Left lung (tissue), 4 donors: ENCODE measurements at regions not wholly inside any gene's neighbourhood (a gene's known extent, or its start where the extent isn't known, plus 50 kb on each side); places are given as distances from the start of the nearest gene placed in this dataset.
"Not testable (repeated sequence)": the region's sequence is repeated elsewhere in the genome, so short reads cannot be mapped to it uniquely, and the experiment has no call there.

ENCODE experiments used
- ATAC-seq: fragments of 200-7000 bp; cut with Tn5 transposase; one replicate; pipeline ENCODE4 v1.9.1; 2020; ENCODE audit warnings: moderate library complexity
- DNase-seq, 4 donors: peaks; one replicate each; pipeline ENCODE4 v3.0.0-alpha.2; 2013 to 2020
- H3K27ac ChIP-seq, 2 donors: fragments of 200-600 bp; sonication (generic) in 1 of 2; one replicate each; pipeline versions ENCODE4 v1.5.0 to v1.8.0; 2020 to 2021
- H3K27me3 ChIP-seq, 2 donors: fragments of 200-600 bp; sonication (generic) in 1 of 2; one replicate each; pipeline versions ENCODE4 v1.5.0 to v1.8.0; 2020 to 2021
- H3K36me3 ChIP-seq, 2 donors: fragments of 200-600 bp; sonication (generic) in 1 of 2; one replicate each; pipeline versions ENCODE4 v1.5.0 to v1.8.0; 2020 to 2021
- H3K4me1 ChIP-seq, 2 donors: fragments of 200-600 bp; one replicate each; pipeline ENCODE4 v1.8.0; 2021
- H3K4me3 ChIP-seq, 2 donors: fragments of 200-600 bp; sonication (generic) in 1 of 2; one replicate each; pipeline versions ENCODE4 v1.5.0 to v1.8.0; 2020 to 2021; ENCODE audit warnings: mild to moderate bottlenecking in 1 of 2
- H3K9me3 ChIP-seq, 2 donors: fragments of 200-600 bp; sonication (generic) in 1 of 2; one replicate each; pipeline versions ENCODE4 v1.5.0 to v1.8.0; 2020 to 2021
- intact Hi-C, 2 donors: fragments of 100-400 bp; cut with DNase I; formaldehyde crosslinking; loops; one replicate each; pipeline versions ENCODE4 v1.11.2 to v1.14.2; 2022
- TF ChIP-seq, protein P1 (sequence below), 2 donors: fragments of 200-600 bp; sonication (generic) in 1 of 2; IDR thresholded peaks; one replicate each; pipeline versions ENCODE4 v1.5.0 to v1.8.0; 2021; ENCODE audit warnings: antibody characterized with exemption in 2 of 2
- donor health status: DM: no; HTN: yes; CAD: no.
- donor health status: DM: no; HTN: no; CAD: no.

DNA sequence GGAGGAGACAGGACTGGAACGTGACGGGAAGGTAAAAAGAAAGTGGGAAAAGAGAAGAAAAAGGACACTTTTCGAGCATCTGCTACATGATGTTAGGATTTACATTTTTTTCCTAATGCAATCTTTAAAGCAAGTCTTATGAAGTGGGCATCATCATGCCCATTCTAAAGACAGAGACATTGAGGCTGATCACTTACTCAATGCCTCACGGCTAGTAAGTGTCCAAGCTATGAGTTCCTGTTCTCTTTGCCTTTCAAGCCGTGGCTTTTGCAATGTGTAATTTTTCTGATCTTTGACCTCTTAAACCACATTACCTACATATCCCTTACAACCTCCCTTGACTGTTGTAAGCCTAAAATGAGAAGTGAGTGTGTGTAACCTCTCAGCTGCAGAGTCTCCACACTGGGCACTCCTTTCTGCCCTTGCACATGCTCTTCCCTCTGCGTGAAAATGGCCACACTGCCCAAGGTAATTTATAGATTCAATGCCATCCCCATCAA is 649.2 kb downstream of the RNF144A start:
- no peaks in the 10 kb centered on the region for H3K9me3 ChIP-seq
- H3K4me3 ChIP-seq, result no peak overlapping the region
- H3K27ac ChIP-seq, result no peak overlapping the region
- H3K4me1 ChIP-seq, result no peaks in the 10 kb centered on the region
- intact Hi-C loops, result no loop called here
- H3K36me3 ChIP-seq, result no peaks in the 10 kb centered on the region
- no peak for ATAC-seq
- no peaks in the 10 kb centered on the region for H3K27me3 ChIP-seq
- DNase-seq, result no peak
- TF ChIP-seq, protein P1, sequence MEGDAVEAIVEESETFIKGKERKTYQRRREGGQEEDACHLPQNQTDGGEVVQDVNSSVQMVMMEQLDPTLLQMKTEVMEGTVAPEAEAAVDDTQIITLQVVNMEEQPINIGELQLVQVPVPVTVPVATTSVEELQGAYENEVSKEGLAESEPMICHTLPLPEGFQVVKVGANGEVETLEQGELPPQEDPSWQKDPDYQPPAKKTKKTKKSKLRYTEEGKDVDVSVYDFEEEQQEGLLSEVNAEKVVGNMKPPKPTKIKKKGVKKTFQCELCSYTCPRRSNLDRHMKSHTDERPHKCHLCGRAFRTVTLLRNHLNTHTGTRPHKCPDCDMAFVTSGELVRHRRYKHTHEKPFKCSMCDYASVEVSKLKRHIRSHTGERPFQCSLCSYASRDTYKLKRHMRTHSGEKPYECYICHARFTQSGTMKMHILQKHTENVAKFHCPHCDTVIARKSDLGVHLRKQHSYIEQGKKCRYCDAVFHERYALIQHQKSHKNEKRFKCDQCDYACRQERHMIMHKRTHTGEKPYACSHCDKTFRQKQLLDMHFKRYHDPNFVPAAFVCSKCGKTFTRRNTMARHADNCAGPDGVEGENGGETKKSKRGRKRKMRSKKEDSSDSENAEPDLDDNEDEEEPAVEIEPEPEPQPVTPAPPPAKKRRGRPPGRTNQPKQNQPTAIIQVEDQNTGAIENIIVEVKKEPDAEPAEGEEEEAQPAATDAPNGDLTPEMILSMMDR (IDR thresholded peaks at IDR 0.05), result no peak

DNA sequence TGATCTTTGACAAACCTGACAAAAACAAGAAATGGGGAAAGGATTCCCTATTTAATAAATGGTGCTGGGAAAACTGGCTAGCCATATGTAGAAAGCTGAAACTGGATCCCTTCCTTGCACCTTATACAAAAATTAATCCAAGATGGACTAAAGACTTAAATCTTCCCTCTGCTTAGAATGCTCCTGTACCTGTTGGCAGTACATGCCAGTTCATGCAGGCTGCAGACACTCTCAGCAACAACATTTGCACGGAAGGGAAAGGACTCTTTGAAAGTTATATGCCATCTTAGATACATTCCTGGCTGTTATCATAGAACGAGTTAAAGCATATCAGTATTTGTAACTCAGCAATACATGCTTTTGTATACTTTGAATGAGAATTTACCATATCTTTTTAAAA is 649.9 kb downstream of the RNF144A start:
- H3K9me3 ChIP-seq, H3K4me3 ChIP-seq, H3K36me3 ChIP-seq, H3K27me3 ChIP-seq, H3K27ac ChIP-seq, DNase-seq, ATAC-seq, intact Hi-C loops, H3K4me1 ChIP-seq: not testable (repeated sequence)

DNA sequence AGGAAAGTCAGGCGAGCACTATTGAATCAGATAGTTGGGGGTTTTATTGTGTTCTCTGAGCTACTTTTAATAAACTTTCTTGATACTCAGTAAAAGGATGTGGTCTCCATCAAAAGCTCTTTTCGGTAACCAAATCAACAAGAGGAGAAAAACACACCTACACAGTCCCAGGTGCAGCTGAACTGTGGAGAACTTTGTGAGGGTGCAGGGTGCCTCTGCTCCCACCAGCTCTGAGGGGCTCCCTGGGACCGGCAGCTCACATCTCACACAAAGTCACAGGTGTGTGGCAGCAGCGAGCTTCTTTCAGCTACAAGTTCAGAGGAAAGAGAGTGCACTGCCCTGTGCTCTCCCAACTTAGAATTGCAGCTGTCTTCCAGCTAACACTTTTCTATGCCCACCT is 650.4 kb downstream of the RNF144A start:
- intact Hi-C loops, result no loop called here
- Histone ChIP-seq H3K27me3 (no peaks in the 10 kb centered on the region), H3K27ac (no peak overlapping the region), H3K36me3 (no peaks in the 10 kb centered on the region), H3K9me3 (no peaks in the 10 kb centered on the region), H3K4me1 (no peaks in the 10 kb centered on the region), H3K4me3 (no peak overlapping the region)
- ATAC-seq (no peak), DNase-seq (no peak)
- TF ChIP-seq, protein P1 (IDR thresholded peaks at IDR 0.05), result no peak

DNA sequence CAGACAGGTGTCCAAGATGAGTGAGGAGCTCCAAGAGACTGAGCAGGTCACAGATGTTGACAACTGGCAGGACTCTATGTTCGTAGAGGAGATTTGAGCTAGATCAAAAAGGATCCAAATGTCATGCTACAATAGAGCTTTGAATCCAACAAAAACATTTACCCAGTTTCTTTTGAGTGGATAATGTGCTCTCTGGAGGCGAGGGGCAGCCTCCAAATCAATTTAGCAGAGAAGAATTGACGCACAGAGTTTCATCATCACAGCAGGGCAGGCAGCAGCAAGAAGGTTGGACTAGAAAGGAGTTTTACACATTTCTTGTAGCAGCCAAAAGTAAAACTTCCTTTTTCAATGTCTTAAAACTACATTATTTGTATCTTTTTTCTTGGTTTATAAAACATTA is 653.0 kb downstream of the RNF144A start:
- no peak for ATAC-seq

DNA sequence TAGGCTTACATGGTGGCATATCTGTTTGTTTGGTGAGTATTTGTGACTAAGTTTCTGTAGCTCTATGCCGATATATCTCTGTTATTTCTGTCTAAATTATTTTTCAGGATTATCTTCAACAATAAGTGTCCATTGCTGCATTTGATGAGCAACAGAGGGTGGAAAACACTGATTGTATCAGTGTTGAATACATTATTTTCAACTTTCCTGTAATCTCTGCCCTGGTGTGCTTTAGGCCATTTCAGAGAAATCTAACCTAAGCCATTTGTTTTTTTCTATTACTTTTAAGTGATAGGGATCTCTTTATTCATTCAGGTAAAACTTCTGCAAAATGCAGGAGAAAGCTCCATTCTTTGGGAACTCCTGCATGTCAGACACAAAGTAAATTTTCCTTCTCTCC is 654.5 kb downstream of the RNF144A start:
- no peak overlapping the region for H3K4me3 ChIP-seq
- TF ChIP-seq, protein P1 (IDR thresholded peaks at IDR 0.05), result no peak
- ATAC-seq (no peak), DNase-seq (no peak)
- H3K9me3 ChIP-seq, result no peaks in the 10 kb centered on the region
- H3K27ac ChIP-seq, result no peak overlapping the region
- no peaks in the 10 kb centered on the region for H3K36me3 ChIP-seq
- H3K4me1 ChIP-seq, result no peaks in the 10 kb centered on the region
- H3K27me3 ChIP-seq, result no peaks in the 10 kb centered on the region
- intact Hi-C loops, result no loop called here

More for the DNA sequence above, 653.0 kb downstream of the RNF144A start:
- H3K27ac ChIP-seq, result no peak overlapping the region
- H3K4me3 ChIP-seq, result no peak overlapping the region
- no peaks in the 10 kb centered on the region for H3K36me3 ChIP-seq
- no peak for DNase-seq
- H3K9me3 ChIP-seq, result no peaks in the 10 kb centered on the region
- H3K27me3 ChIP-seq, result no peaks in the 10 kb centered on the region
- TF ChIP-seq, protein P1 (IDR thresholded peaks at IDR 0.05), result no peak
- H3K4me1 ChIP-seq, result no peaks in the 10 kb centered on the region
- intact Hi-C loops, result no loop called here

DNA sequence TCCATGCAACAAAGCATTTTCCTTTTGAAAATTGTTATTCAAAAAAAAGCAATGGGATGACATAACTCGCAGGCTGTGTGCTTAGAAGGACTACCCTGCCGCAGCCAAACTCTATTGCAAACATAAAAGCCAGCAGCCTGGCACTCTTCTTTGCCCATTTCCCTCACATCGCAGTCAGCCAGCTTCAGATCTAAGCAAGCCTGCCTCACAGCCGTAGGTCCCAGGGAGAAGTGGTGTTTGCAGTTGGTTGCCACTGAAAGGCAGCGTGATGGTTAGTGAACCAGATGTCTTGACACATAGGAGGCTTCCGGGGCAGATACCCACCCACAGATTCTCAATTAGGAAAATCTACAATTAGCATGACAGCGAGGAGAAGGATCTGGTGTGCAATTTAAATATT is 655.2 kb downstream of the RNF144A start:
- H3K4me1 ChIP-seq, result no peaks in the 10 kb centered on the region
- H3K36me3 ChIP-seq, result no peaks in the 10 kb centered on the region
- intact Hi-C loops, result no loop called here
- H3K27me3 ChIP-seq, result no peaks in the 10 kb centered on the region
- H3K4me3 ChIP-seq, result no peak overlapping the region
- H3K9me3 ChIP-seq, result peaks cover 0 to 2% of the 10 kb centered on the region in 2 donors
- ATAC-seq (no peak), DNase-seq (no peak)
- TF ChIP-seq, protein P1 (IDR thresholded peaks at IDR 0.05), result no peak
- H3K27ac ChIP-seq, result no peak overlapping the region
